SK-N-SH treated with all-trans-retinoic acid at 6 μM for 48 hours (cell line): ENCODE measurements at regions not wholly inside any gene's neighbourhood (a gene's known extent, or its start where the extent isn't known, plus 50 kb on each side); places are given as distances from the start of the nearest gene placed in this dataset.

ENCODE experiments used
- ATAC-seq: fragments of 200-7000 bp; cut with Tn5 transposase; 3 replicates; pipeline ENCODE4 v1.9.1; 2020; ENCODE audit warnings: mild to moderate bottlenecking, moderate library complexity
- ARNTL ChIP-seq: fragments of 450-650 bp; formaldehyde crosslinking; IDR thresholded peaks from 2 replicates; pipeline ENCODE4 v1.5.0; 2020; ENCODE audit warnings: low read depth, mild to moderate bottlenecking, moderate library complexity, borderline replicate concordance
- CSDC2 ChIP-seq: fragments of 250-450 bp; sonication (Bioruptor Pico); IDR thresholded peaks from 2 replicates; pipeline ENCODE4 v1.5.0; 2020; ENCODE audit warnings: mild to moderate bottlenecking, moderate library complexity
- ESRRG ChIP-seq: fragments of 250-450 bp; sonication (Bioruptor Pico); IDR thresholded peaks from 2 replicates; pipeline ENCODE4 v1.6.1; 2021; ENCODE audit warnings: mild to moderate bottlenecking
- GLIS3 ChIP-seq: fragments of 250-450 bp; sonication (Bioruptor Pico); IDR thresholded peaks from 2 replicates; pipeline ENCODE4 v1.5.0; 2020; ENCODE audit warnings: mild to moderate bottlenecking, moderate library complexity
- ISL1 ChIP-seq: fragments of 250-450 bp; sonication (Bioruptor Pico); IDR thresholded peaks from 2 replicates; pipeline ENCODE4 v2.1.2; 2022; ENCODE audit warnings: mild to moderate bottlenecking, moderate library complexity
- OSR1 ChIP-seq: fragments of 250-450 bp; sonication (Bioruptor Pico); IDR thresholded peaks from 2 replicates; pipeline ENCODE4 v1.8.0; 2022; ENCODE audit warnings: moderate library complexity, mild to moderate bottlenecking, inconsistent platforms
- PPARA ChIP-seq: fragments of 250-450 bp; sonication (Bioruptor Pico); IDR thresholded peaks from 2 replicates; pipeline ENCODE4 v1.5.0; 2020; ENCODE audit warnings: mild to moderate bottlenecking, borderline replicate concordance
- RARB ChIP-seq: fragments of 250-450 bp; sonication (Bioruptor Pico); IDR thresholded peaks from 2 replicates; pipeline ENCODE4 v1.8.0; 2021; ENCODE audit warnings: mild to moderate bottlenecking, moderate library complexity
- SNAI2 ChIP-seq: fragments of 250-450 bp; sonication (Bioruptor Pico); IDR thresholded peaks from 2 replicates; pipeline ENCODE4 v1.5.0; 2020; ENCODE audit warnings: mild to moderate bottlenecking, moderate library complexity
- TCF4 ChIP-seq: fragments of 250-450 bp; sonication (Bioruptor Pico); IDR thresholded peaks from 2 replicates; pipeline ENCODE4 v1.8.0; 2021; ENCODE audit warnings: mild to moderate bottlenecking, moderate library complexity, borderline replicate concordance
- TOX ChIP-seq: fragments of 250-450 bp; sonication (Bioruptor Pico); IDR thresholded peaks from 2 replicates; pipeline ENCODE4 v1.8.0; 2021; ENCODE audit warnings: mild to moderate bottlenecking, moderate library complexity, borderline replicate concordance
- ZC3H10 ChIP-seq: fragments of 250-450 bp; sonication (Bioruptor Pico); IDR thresholded peaks from 2 replicates; pipeline ENCODE4 v1.5.1; 2021; ENCODE audit warnings: mild to moderate bottlenecking, moderate library complexity
- ZFP3 ChIP-seq: fragments of 250-450 bp; sonication (Bioruptor Pico); IDR thresholded peaks from 2 replicates; pipeline ENCODE4 v1.5.0; 2020; ENCODE audit warnings: mild to moderate bottlenecking, moderate library complexity
- ZNF565 ChIP-seq: fragments of 450-650 bp; formaldehyde crosslinking; conservative IDR thresholded peaks from 2 replicates; pipeline ENCODE4 v1.5.0; 2020; ENCODE audit warnings: low read depth, mild to moderate bottlenecking, moderate library complexity
- ZNF8 ChIP-seq: fragments of 450-650 bp; formaldehyde crosslinking; IDR thresholded peaks from 2 replicates; pipeline ENCODE4 v1.5.0; 2020; ENCODE audit warnings: mild to moderate bottlenecking, moderate library complexity
- TF ChIP-seq, protein P1 (sequence below): fragments of 250-450 bp; sonication (Bioruptor Pico); IDR thresholded peaks from 2 replicates; pipeline ENCODE4 v1.5.1; 2021; ENCODE audit warnings: mild to moderate bottlenecking, moderate library complexity
- TF ChIP-seq, protein P2 (sequence below): fragments of 250-450 bp; sonication (Bioruptor Pico); IDR thresholded peaks from 2 replicates; pipeline ENCODE4 v1.5.1; 2020; ENCODE audit warnings: low read depth, mild to moderate bottlenecking, moderate library complexity
- TF ChIP-seq, protein P3 (sequence below): fragments of 250-450 bp; sonication (Bioruptor Pico); IDR thresholded peaks from 2 replicates; pipeline ENCODE4 v1.8.0; 2020; ENCODE audit warnings: mild to moderate bottlenecking, moderate library complexity, borderline replicate concordance
- TF ChIP-seq, protein P4 (sequence below): fragments of 250-450 bp; sonication (Bioruptor Pico); IDR thresholded peaks from 2 replicates; pipeline ENCODE4 v1.8.0; 2021; ENCODE audit warnings: low read depth, mild to moderate bottlenecking, moderate library complexity, borderline replicate concordance

DNA sequence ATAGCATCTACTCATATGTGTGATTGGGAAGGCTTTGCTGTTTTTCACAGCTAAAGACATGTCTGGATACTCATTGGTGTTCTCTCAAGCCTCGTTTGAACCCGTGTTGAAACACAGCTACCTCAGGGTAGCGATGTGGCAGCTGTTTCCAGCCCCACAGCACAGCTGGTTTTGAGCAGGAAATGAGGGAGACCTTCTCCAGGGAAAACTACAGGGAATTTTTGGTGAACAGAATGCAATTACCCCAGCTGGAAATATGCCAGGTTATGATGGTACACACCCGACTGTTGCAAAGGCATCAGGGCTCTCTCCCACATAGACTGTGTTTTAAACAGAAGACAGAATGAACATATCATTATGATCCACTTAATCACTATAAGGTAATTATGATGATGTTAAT lies 828.9 kb downstream of the VRK1 start:
- no peak for TF ChIP-seq PPARA (CRISPR knock-in tag)
- no peak for TF ChIP-seq GLIS3 (CRISPR knock-in tag)
- TF ChIP-seq SNAI2 (CRISPR knock-in tag) = no peak
- TF ChIP-seq, protein P1, sequence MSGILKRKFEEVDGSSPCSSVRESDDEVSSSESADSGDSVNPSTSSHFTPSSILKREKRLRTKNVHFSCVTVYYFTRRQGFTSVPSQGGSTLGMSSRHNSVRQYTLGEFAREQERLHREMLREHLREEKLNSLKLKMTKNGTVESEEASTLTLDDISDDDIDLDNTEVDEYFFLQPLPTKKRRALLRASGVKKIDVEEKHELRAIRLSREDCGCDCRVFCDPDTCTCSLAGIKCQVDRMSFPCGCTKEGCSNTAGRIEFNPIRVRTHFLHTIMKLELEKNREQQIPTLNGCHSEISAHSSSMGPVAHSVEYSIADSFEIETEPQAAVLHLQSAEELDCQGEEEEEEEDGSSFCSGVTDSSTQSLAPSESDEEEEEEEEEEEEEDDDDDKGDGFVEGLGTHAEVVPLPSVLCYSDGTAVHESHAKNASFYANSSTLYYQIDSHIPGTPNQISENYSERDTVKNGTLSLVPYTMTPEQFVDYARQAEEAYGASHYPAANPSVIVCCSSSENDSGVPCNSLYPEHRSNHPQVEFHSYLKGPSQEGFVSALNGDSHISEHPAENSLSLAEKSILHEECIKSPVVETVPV = no peak
- TF ChIP-seq ZNF565 (CRISPR knock-in tag) = no peak
- TF ChIP-seq TCF4 (CRISPR knock-in tag) = no peak
- no peak for TF ChIP-seq ZNF8 (CRISPR knock-in tag)
- TF ChIP-seq ESRRG (CRISPR knock-in tag) = no peak
- no peak for TF ChIP-seq TOX
- TF ChIP-seq, protein P2, sequence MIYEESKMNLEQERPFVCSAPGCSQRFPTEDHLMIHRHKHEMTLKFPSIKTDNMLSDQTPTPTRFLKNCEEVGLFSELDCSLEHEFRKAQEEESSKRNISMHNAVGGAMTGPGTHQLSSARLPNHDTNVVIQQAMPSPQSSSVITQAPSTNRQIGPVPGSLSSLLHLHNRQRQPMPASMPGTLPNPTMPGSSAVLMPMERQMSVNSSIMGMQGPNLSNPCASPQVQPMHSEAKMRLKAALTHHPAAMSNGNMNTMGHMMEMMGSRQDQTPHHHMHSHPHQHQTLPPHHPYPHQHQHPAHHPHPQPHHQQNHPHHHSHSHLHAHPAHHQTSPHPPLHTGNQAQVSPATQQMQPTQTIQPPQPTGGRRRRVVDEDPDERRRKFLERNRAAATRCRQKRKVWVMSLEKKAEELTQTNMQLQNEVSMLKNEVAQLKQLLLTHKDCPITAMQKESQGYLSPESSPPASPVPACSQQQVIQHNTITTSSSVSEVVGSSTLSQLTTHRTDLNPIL (CRISPR knock-in tag) = no peak
- TF ChIP-seq, protein P3, sequence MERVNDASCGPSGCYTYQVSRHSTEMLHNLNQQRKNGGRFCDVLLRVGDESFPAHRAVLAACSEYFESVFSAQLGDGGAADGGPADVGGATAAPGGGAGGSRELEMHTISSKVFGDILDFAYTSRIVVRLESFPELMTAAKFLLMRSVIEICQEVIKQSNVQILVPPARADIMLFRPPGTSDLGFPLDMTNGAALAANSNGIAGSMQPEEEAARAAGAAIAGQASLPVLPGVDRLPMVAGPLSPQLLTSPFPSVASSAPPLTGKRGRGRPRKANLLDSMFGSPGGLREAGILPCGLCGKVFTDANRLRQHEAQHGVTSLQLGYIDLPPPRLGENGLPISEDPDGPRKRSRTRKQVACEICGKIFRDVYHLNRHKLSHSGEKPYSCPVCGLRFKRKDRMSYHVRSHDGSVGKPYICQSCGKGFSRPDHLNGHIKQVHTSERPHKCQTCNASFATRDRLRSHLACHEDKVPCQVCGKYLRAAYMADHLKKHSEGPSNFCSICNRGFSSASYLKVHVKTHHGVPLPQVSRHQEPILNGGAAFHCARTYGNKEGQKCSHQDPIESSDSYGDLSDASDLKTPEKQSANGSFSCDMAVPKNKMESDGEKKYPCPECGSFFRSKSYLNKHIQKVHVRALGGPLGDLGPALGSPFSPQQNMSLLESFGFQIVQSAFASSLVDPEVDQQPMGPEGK (CRISPR knock-in tag) = no peak
- TF ChIP-seq OSR1 (CRISPR knock-in tag) = no peak
- ATAC-seq = no peak

DNA sequence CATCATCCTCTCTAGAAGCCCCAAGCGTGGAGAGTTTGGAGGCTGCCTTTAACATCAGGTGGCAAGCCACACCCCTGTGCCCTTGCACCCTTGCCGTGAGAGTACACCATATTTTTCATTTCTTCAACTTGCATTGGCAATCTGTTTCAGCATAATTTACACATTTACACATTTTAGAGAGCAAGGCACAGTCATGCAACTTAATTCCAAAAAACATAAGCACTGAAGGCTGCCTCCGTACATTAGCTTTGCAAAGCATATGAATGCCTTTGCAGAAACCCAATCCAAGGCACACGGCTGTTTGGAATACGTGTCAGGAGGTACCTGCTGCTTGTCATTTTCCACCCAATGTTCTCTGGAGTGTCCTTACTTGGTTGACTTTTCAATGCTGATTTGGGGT lies 833.1 kb downstream of the VRK1 start:
- TF ChIP-seq ISL1 (CRISPR knock-in tag) (no peak), ARNTL (CRISPR knock-in tag) (no peak), ZC3H10 (CRISPR knock-in tag) (no peak), GLIS3 (CRISPR knock-in tag) (no peak), ESRRG (CRISPR knock-in tag) (no peak), TOX (no peak), OSR1 (CRISPR knock-in tag) (no peak)
- ATAC-seq = no peak

DNA sequence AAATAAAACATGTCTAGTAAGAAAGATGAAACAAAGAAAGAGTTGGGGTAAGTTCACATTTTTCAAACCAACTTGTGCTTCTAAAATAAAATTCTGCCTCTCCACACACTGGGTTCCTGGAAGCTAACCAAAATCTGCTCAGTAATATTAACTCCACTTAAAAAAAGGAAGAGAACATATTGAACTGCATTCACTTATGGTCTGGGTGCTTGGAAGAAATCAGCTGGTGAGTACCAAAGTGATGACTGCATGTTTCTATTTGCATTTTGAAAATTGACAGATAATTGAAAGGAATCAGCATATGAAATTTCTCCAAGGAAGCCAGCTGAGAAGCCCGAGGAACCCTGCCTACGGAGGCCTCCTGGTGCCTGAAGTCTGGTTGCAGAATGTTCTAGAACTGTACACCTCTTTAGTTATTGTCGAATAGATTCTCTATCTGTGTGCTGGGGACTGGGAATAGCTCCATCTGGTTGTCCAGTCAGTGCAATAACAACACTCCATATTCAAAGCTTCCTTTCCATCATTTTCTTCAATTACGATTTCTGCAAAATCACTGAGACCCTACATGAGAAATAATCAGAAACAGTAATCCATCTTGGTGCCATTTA lies 836.1 kb downstream of the VRK1 start:
- no peak for TF ChIP-seq TOX
- no peak for TF ChIP-seq ZC3H10 (CRISPR knock-in tag)
- no peak for TF ChIP-seq SNAI2 (CRISPR knock-in tag)
- TF ChIP-seq RARB (CRISPR knock-in tag) = no peak
- TF ChIP-seq, protein P3 (CRISPR knock-in tag) = no peak
- TF ChIP-seq, protein P1 = no peak
- no peak for TF ChIP-seq CSDC2 (CRISPR knock-in tag)
- TF ChIP-seq OSR1 (CRISPR knock-in tag) = no peak
- TF ChIP-seq PPARA (CRISPR knock-in tag) = no peak
- TF ChIP-seq GLIS3 (CRISPR knock-in tag) = no peak
- no peak for TF ChIP-seq ZFP3 (CRISPR knock-in tag)
- TF ChIP-seq, protein P2 (CRISPR knock-in tag) = no peak
- TF ChIP-seq, protein P4, sequence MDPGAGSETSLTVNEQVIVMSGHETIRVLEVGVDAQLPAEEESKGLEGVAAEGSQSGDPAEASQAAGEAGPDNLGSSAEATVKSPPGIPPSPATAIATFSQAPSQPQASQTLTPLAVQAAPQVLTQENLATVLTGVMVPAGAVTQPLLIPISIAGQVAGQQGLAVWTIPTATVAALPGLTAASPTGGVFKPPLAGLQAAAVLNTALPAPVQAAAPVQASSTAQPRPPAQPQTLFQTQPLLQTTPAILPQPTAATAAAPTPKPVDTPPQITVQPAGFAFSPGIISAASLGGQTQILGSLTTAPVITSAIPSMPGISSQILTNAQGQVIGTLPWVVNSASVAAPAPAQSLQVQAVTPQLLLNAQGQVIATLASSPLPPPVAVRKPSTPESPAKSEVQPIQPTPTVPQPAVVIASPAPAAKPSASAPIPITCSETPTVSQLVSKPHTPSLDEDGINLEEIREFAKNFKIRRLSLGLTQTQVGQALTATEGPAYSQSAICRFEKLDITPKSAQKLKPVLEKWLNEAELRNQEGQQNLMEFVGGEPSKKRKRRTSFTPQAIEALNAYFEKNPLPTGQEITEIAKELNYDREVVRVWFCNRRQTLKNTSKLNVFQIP (CRISPR knock-in tag) = no peak
- TF ChIP-seq, all 23 proteins: peak for 0
- no peak for ATAC-seq
